ENCODE measurements at regions not wholly inside any gene's neighbourhood (a gene's known extent, or its start where the extent isn't known, plus 50 kb on each side); places are given as distances from the start of the nearest gene placed in this dataset.

- no peak for DNase-seq (ENCODE audit: low read depth in 2 of 2)
Observed at GRCh38 chrX:22395372-22395771, 122.7 kb downstream of the CBLL2 start.

GRCh38 chrX:22396408-22396807 is 123.7 kb downstream of the CBLL2 start:
- no peak for DNase-seq (ENCODE audit: low read depth in 2 of 2)

GRCh38 chrX:22397566-22397965 is 124.9 kb downstream of the CBLL2 start:
- DNase-seq (ENCODE audit: low read depth in 2 of 2) = no peak

- DNase-seq (ENCODE audit: low read depth in 2 of 2) = no peak
Observed at GRCh38 chrX:22399437-22400192, 126.9 kb downstream of the CBLL2 start.

GRCh38 chrX:22404297-22404696 is 131.6 kb downstream of the CBLL2 start:
- no peak for DNase-seq (ENCODE audit: low read depth in 2 of 2)

DNA sequence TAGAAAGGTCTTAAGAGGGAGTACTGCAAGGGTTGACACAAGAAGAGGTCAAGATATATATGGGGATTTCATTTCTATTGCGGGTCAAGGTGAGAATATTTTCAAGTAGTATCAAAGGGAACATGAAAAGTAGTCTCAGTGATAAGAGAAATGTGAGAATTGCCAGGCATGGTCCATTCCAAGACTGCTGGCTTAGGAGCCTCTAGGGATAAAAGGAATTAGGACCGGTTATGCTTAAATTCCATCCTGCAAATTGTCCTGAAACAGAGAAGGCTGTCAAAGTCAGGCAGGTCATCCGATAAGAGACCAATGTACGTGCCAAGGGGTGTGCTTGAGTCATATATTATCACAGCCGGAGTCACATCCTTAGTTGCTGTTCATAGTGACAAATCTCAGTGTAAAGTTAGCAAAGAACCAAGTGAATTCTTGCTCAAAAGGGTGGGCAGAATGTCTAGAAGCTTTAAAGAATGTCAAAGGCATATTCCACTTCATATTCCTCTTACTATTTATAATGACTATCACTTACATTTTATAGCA is 133.6 kb downstream of the CBLL2 start:
- DNase-seq (ENCODE audit: low read depth in 2 of 2) = no peak

DNA sequence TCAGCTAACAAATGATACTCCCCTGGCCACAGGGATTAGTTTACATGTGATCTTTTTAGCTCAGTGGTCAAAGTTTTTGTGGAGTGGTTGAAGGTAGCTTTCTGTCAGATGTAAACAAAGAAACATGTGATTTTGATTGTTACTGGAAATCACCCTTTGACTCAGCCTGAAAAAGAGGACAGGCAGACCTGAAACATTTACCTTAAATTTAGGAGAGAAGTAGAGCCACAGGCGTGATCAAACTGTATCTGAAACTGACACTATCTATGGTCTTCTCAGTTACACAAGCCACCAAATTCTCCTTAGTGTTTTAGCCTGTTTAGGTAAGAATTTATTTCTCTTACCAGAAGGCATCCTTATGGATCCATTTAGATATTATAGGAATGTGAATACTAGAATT is 136.7 kb downstream of the CBLL2 start:
- DNase-seq (ENCODE audit: low read depth in 2 of 2) = no peak

DNA sequence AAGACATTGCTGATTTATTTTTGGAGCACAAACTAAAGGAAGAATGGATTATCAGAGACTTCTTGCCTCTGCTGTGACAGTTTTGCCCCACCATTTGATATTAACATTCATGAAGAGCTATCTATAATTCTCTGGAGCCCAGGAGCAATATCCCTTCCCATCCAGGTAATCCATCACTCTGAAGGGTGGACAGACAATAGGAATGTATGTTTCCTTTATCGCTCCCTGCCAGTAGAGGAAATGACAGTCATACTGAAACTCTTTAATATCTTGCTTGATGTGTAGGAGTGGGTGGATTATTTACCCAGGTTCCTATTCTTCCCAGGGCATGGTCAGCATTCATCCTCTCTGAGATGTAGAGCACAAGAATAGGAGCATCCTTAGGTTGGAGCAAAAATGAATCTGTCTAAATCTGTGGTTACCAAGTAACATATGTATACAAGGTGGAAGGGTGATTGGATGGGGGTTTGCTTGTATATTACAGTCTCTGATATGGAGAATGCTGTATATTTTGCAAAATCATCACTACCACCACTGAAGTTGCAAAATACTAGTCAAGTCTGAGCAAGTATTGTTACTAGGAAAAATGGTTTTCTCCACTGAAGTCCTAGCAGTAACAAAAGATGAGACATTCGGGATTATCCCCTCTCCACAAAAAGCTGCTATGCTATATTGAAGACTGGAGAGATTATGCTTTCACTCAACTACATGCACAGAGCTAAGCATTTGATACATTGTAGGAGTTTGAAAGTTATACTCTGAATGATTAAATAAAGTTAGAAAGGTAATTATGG is 151.6 kb downstream of the CBLL2 start:
- no peak for DNase-seq (ENCODE audit: low read depth in 2 of 2)

GRCh38 chrX:22424919-22425318 is 152.2 kb downstream of the CBLL2 start:
- DNase-seq (ENCODE audit: low read depth in 2 of 2) = no peak

- DNase-seq (ENCODE audit: low read depth in 2 of 2) = no peak
Observed at GRCh38 chrX:22429704-22430103, 157.0 kb downstream of the CBLL2 start.

GRCh38 chrX:22430701-22431100 is 158.0 kb downstream of the CBLL2 start:
- DNase-seq (ENCODE audit: low read depth in 2 of 2) = no peak

DNA sequence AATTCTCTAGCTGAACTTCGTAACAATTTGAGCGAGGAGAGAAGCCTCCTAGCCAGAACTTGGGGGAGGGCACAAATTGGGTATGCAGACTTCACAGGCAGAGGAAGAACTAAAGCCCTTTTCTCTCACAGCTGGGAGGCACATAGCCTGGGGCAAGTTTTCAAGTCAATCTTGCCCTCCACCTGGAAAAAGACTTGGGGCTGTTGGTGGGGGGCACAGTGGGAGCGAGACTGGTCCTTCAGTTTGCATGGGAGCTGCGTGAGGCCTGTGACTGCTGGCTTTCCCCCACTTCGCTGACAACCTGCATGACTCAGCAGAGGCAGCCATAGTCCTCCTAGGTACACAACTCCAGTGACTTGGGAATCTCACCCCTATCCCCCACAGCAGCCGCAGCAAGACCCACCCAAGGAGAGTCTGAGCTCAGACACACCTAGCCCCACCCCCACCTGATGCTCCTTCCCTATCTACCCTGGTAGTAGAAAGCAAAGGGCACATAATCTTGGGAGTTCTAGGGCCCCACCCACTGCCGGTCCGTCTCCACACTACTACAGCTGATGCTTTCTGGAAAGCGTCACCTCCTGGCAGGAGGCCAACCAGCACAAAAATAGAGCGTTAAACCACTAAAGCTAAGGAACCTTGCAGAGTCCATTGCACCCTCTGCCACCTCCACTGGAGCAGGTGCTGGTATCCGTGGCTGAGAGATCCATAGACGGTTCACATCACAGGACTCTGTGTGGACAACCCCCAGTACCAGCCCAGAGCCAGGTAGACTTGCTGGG is 160.8 kb downstream of the CBLL2 start:
- no peak for DNase-seq (ENCODE audit: low read depth in 2 of 2)

- no peak for DNase-seq (ENCODE audit: low read depth in 2 of 2)
Observed at GRCh38 chrX:22445880-22446279, 173.2 kb downstream of the CBLL2 start.

- DNase-seq (ENCODE audit: low read depth in 2 of 2) = no peak
Observed at GRCh38 chrX:22462959-22463358, 190.2 kb downstream of the CBLL2 start.

GRCh38 chrX:22467571-22467970 is 194.9 kb downstream of the CBLL2 start:
- no peak for DNase-seq (ENCODE audit: low read depth in 2 of 2)

GRCh38 chrX:22481436-22481835 is 208.7 kb downstream of the CBLL2 start:
- no peak for DNase-seq (ENCODE audit: low read depth in 2 of 2)

GRCh38 chrX:22486296-22486695 is 213.6 kb downstream of the CBLL2 start:
- DNase-seq (ENCODE audit: low read depth in 2 of 2) = no peak

DNA sequence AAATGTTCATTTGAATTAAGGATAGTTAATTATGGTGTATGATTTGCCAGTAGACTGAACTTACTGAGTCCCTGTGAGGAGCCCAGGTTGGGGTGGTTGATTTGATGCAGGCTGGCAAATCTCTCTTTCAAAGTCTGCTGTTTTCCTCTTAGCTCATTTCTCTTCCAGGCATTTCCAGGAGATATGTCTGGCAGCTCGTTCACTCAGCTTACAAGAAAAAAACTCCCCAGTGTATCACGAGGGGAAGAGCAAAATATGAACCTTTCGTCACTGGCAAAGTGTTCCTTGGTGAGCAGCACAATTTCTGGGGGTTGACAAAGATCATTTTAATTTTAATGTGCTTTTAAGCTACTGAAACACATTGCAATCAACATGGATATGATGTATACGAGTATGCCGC is 244.2 kb downstream of the CBLL2 start:
- no peak for DNase-seq (ENCODE audit: low read depth in 2 of 2)

GRCh38 chrX:22520128-22520828 is 247.6 kb downstream of the CBLL2 start:
- DNase-seq (ENCODE audit: low read depth in 2 of 2) = no peak

DNA sequence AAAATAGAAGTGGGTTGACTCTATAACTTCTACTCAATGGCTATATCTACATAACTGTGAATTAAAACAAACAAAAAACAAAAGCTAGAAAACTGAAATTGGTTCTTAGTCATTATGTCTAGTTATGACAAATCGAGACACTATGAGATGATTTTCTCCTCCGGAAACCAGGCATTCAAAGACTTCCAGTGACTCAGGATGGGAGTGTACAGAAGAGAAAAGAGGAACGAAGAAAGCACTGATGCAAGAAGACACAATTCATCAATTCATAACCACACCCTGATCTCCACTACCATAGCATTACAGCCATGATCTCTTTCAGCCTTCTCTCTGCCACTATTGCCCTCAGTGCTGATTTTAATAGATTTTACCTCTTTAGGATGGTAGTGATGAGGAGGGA is 253.6 kb downstream of the CBLL2 start:
- DNase-seq (ENCODE audit: low read depth in 2 of 2) = no peak

DNA sequence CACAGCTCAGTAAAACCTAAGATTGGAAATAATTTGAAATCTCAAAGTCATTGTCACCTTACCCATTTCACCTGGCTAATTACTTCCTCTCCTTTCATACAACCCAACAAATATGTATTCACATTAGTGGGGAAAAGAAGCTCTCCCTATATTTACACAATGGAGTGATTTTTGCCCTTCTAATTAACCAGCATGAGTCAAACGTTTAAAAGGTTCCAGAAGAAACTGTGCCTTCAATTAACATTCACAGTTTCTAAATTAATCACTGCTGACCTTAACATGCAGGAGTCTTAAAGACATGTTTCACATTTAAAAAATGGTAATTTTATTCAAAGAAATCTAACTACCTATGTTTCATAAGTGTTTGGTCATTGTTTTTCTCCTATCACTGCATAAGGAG is 254.6 kb downstream of the CBLL2 start:
- DNase-seq (ENCODE audit: low read depth in 2 of 2) = no peak

GRCh38 chrX:22533898-22534297 is 261.2 kb downstream of the CBLL2 start:
- no peak for DNase-seq (ENCODE audit: low read depth in 2 of 2)
